ENCODE measurements at regions not wholly inside any gene's neighbourhood (a gene's known extent, or its start where the extent isn't known, plus 50 kb on each side); places are given as distances from the start of the nearest gene placed in this dataset.

- TF ChIP-seq RAD21 (IDR thresholded peaks at IDR 0.05; ENCODE audit: low read depth): no peak
- TF ChIP-seq CBX3 (IDR thresholded peaks at IDR 0.05; ENCODE audit: low read depth): no peak
- TF ChIP-seq SRF (IDR thresholded peaks at IDR 0.05; ENCODE audit: low read depth): no peak
- TF ChIP-seq MAX (IDR thresholded peaks at IDR 0.05): no peak
- TF ChIP-seq FOSL1 (IDR thresholded peaks at IDR 0.05; ENCODE audit: low read depth): no peak
- TF ChIP-seq CTCF (IDR thresholded peaks at IDR 0.05 in 2 of 3, conservative IDR thresholded peaks at IDR 0.05 in 1 of 3; ENCODE audit: borderline replicate concordance in 1 of 3, insufficient read depth in 1 of 3, low read depth in 2 of 3, low read length in 2 of 3): no peak
- TF ChIP-seq ZNF274 (IDR thresholded peaks at IDR 0.05; ENCODE audit: low read depth, low read length): no peak
- no peak for TF ChIP-seq EZH2phosphoT487 (IDR thresholded peaks at IDR 0.05; ENCODE audit: borderline replicate concordance)
- no peak for TF ChIP-seq YY1 (IDR thresholded peaks at IDR 0.05; ENCODE audit: extremely low read depth, insufficient replicate concordance, low read depth, low read length)
- TF ChIP-seq EGR1 (IDR thresholded peaks at IDR 0.05; ENCODE audit: low read depth): no peak
- no peak for TF ChIP-seq ATF3 (IDR thresholded peaks at IDR 0.05)
- TF ChIP-seq JUND (IDR thresholded peaks at IDR 0.05): no peak
- TF ChIP-seq CEBPB (IDR thresholded peaks at IDR 0.05; ENCODE audit: low read depth): no peak
Observed at GRCh38 chr2:3025261-3025660, 352.4 kb downstream of the EIPR1 start (continued).

GRCh38 chr2:3024401-3024935 is 353.1 kb downstream of the EIPR1 start:
- ChIA-PET POLR2A (no interaction called here), RAD21 (ENCODE audit: low non-redundant PET in 1 of 2, low total read pairs in 2 of 2, uncharacterized antibody in 2 of 2, unreplicated experiment in 2 of 2) (no interaction called here), CTCF (no interaction called here)
- H3K4me1 ChIP-seq (ENCODE audit: control insufficient read depth in 1 of 2, insufficient read depth in 2 of 2, low read length in 2 of 2): no peaks in the 10 kb centered on the region
- no peak overlapping the region for H3K4me3 ChIP-seq (replicated peaks in 1 of 2; ENCODE audit: low read depth in 1 of 2, low read length in 2 of 2)
- H3K27ac ChIP-seq (ENCODE audit: low read depth, low read length): no peak overlapping the region
- no peak overlapping the region for H2AFZ ChIP-seq (ENCODE audit: low read depth, low read length, poor library complexity, severe bottlenecking)
- intact Hi-C loops (cut with micrococcal nuclease): no loop called here
- H3K36me3 ChIP-seq (ENCODE audit: control insufficient read depth in 1 of 2, insufficient read depth in 2 of 2, low read length in 2 of 2): no peaks in the 10 kb centered on the region
- H3K9me3 ChIP-seq (ENCODE audit: control insufficient read depth in 1 of 2, insufficient read depth in 1 of 2, low read depth in 1 of 2, low read length in 2 of 2): no peaks in the 10 kb centered on the region
- H3K9ac ChIP-seq (ENCODE audit: low read length): no peak overlapping the region
- H3K9me2 ChIP-seq (ENCODE audit: insufficient read depth): no peaks in the 10 kb centered on the region
- no peak for DNase-seq (ENCODE audit: low read depth, low spot score)
- H3K79me2 ChIP-seq (ENCODE audit: insufficient read depth, low read length): no peaks in the 10 kb centered on the region
- BruUV-seq (replicated peaks): no TSS peak
- ATAC-seq: no peak
- TF ChIP-seq YY1 (IDR thresholded peaks at IDR 0.05; ENCODE audit: extremely low read depth, insufficient replicate concordance, low read depth, low read length): no peak
- no peak for TF ChIP-seq ZFX (IDR thresholded peaks at IDR 0.05)
- H4K20me1 ChIP-seq (ENCODE audit: insufficient read depth): no peaks in the 10 kb centered on the region
- H3K27me3 ChIP-seq (ENCODE audit: insufficient read depth, low read length): peaks cover 26% of the 10 kb centered on the region; the same call in 1 of the 2 replicates
- no peak overlapping the region for H3K4me2 ChIP-seq (ENCODE audit: low read length)

Measured in HCT116 (cell line).